Peyer's patch (tissue), 4 donors: ENCODE measurements at regions not wholly inside any gene's neighbourhood (a gene's known extent, or its start where the extent isn't known, plus 50 kb on each side); places are given as distances from the start of the nearest gene placed in this dataset.
"Not testable (repeated sequence)": the region's sequence is repeated elsewhere in the genome, so short reads cannot be mapped to it uniquely, and the experiment has no call there.

Source experiments
- DNase-seq, 3 donors: peaks; one replicate each; pipeline ENCODE4 v3.0.0-alpha.2; 2017 to 2019
- H3K27ac ChIP-seq, 4 donors: fragments of 200-600 bp; sonication (generic); one replicate each; pipeline ENCODE4 v1.5.1; 2016 to 2019
- H3K27me3 ChIP-seq, 2 donors: fragments of 200-600 bp; sonication (generic); one replicate each; pipeline ENCODE4 v1.5.1; 2019
- H3K36me3 ChIP-seq, 3 donors: fragments of 200-600 bp; sonication (generic); one replicate each; pipeline ENCODE4 v1.5.1; 2016 to 2019
- H3K4me1 ChIP-seq, 4 donors: fragments of 200-600 bp; sonication (generic); one replicate each; pipeline ENCODE4 v1.5.1; 2016 to 2019
- H3K4me3 ChIP-seq, 4 donors: fragments of 200-600 bp; sonication (generic); 1 replicate in 3 of 4; 2 replicates in 1 of 4; pipeline ENCODE4 v1.5.1; 2016 to 2019; ENCODE audit warnings: mild to moderate bottlenecking in 1 of 4
- H3K9me3 ChIP-seq, 4 donors: fragments of 200-600 bp; sonication (generic); one replicate each; pipeline ENCODE4 v1.5.1; 2016 to 2019; ENCODE audit warnings: mild to moderate bottlenecking in 1 of 4
- CTCF ChIP-seq, 6 experiments: fragments of 450-650 bp in 4 of 6; fragments of 200-600 bp in 2 of 6; sonication (generic) in 1 of 6; IDR thresholded peaks; one replicate each; pipeline ENCODE4 v1.5.1; 2017 to 2019; ENCODE audit warnings: antibody characterized with exemption in 6 of 6, mild to moderate bottlenecking in 3 of 6, moderate library complexity in 1 of 6
- POLR2A ChIP-seq, 2 donors: fragments of 450-650 bp; IDR thresholded peaks; one replicate each; pipeline ENCODE4 v1.5.1; 2017; ENCODE audit warnings: antibody characterized with exemption in 2 of 2, mild to moderate bottlenecking in 2 of 2, moderate library complexity in 2 of 2

- Histone ChIP-seq H3K9me3 (no peaks in the 10 kb centered on the region), H3K36me3 (no peaks in the 10 kb centered on the region), H3K27me3 (no peaks in the 10 kb centered on the region), H3K27ac (no peak overlapping the region), H3K4me3 (no peak overlapping the region), H3K4me1 (no peaks in the 10 kb centered on the region)
- no peak for TF ChIP-seq CTCF (IDR thresholded peaks at IDR 0.05)
- no peak for TF ChIP-seq POLR2A (IDR thresholded peaks at IDR 0.05)
- no peak for DNase-seq
Observed at GRCh38 chr7:68622500-68622899, 975.8 kb upstream of the AUTS2 start.

- no peak for TF ChIP-seq CTCF (IDR thresholded peaks at IDR 0.05)
- H3K27ac ChIP-seq, result no peak overlapping the region
- H3K36me3 ChIP-seq, result no peaks in the 10 kb centered on the region
- H3K4me1 ChIP-seq, result no peaks in the 10 kb centered on the region
- no peaks in the 10 kb centered on the region for H3K27me3 ChIP-seq
- H3K9me3 ChIP-seq, result no peaks in the 10 kb centered on the region
- H3K4me3 ChIP-seq, result no peak overlapping the region
- no peak for DNase-seq
Observed at GRCh38 chr7:68623030-68623429, 975.2 kb upstream of the AUTS2 start.

- TF ChIP-seq POLR2A (IDR thresholded peaks at IDR 0.05), result no peak
- TF ChIP-seq CTCF (IDR thresholded peaks at IDR 0.05), result no peak
- H3K27me3 ChIP-seq, result no peaks in the 10 kb centered on the region
- H3K4me1 ChIP-seq, result no peaks in the 10 kb centered on the region
- no peaks in the 10 kb centered on the region for H3K9me3 ChIP-seq
- H3K36me3 ChIP-seq, result no peaks in the 10 kb centered on the region
- H3K4me3 ChIP-seq, result no peak overlapping the region
- DNase-seq, result no peak
- no peak overlapping the region for H3K27ac ChIP-seq
Observed at GRCh38 chr7:68627247-68627864, 970.9 kb upstream of the AUTS2 start.

GRCh38 chr7:68630914-68631313 is 967.4 kb upstream of the AUTS2 start:
- H3K27ac ChIP-seq, H3K9me3 ChIP-seq, H3K27me3 ChIP-seq, DNase-seq, H3K36me3 ChIP-seq, H3K4me1 ChIP-seq, H3K4me3 ChIP-seq: not testable (repeated sequence)

GRCh38 chr7:68640103-68640502 is 958.2 kb upstream of the AUTS2 start:
- H3K27ac ChIP-seq, result no peak overlapping the region
- H3K4me3 ChIP-seq, result no peak overlapping the region
- H3K27me3 ChIP-seq, result no peaks in the 10 kb centered on the region
- H3K36me3 ChIP-seq, result no peaks in the 10 kb centered on the region
- no peak for DNase-seq
- peaks cover 0 to 4% (median 0%) of the 10 kb centered on the region in 4 donors for H3K9me3 ChIP-seq
- TF ChIP-seq CTCF (IDR thresholded peaks at IDR 0.05) (no peak), POLR2A (IDR thresholded peaks at IDR 0.05) (no peak)
- no peaks in the 10 kb centered on the region for H3K4me1 ChIP-seq

GRCh38 chr7:68642727-68643126 is 955.5 kb upstream of the AUTS2 start:
- TF ChIP-seq POLR2A (IDR thresholded peaks at IDR 0.05), result no peak
- TF ChIP-seq CTCF (IDR thresholded peaks at IDR 0.05), result no peak
- H3K4me3 ChIP-seq, result no peak overlapping the region
- H3K4me1 ChIP-seq, result no peaks in the 10 kb centered on the region
- no peak for DNase-seq
- H3K27me3 ChIP-seq, result no peaks in the 10 kb centered on the region
- H3K27ac ChIP-seq, result no peak overlapping the region
- peaks cover 0 to 4% (median 0%) of the 10 kb centered on the region in 4 donors for H3K9me3 ChIP-seq
- no peaks in the 10 kb centered on the region for H3K36me3 ChIP-seq
